ENCODE measurements at regions not wholly inside any gene's neighbourhood (a gene's known extent, or its start where the extent isn't known, plus 50 kb on each side); places are given as distances from the start of the nearest gene placed in this dataset.

- Histone ChIP-seq H3K36me3 (ENCODE audit: insufficient read depth in 1 of 2, low read depth in 1 of 2) (no peaks in the 10 kb centered on the region), H3K9me3 (no peaks in the 10 kb centered on the region), H3K27ac (no peak overlapping the region), H3K4me3 (no peak overlapping the region), H3K4me1 (peaks cover 1% of the 10 kb centered on the region), H3K27me3 (ENCODE audit: insufficient read depth in 3 of 3, low read length in 2 of 3) (peaks cover 0 to 16% (median 0%) of the 10 kb centered on the region in 3 donors)
- intact Hi-C loops (cut with DNase I), result loop anchor here in 1 of 2 donors (10.0 kb wide), 1 partner anchor 340 kb away; no protein-coding TSS in a partner anchor
- DNase-seq (no peak), ATAC-seq (peak; percentile 29 to 65 (median 49))
- WGBS, 3 donors, result 82 to 97% (median 90%) methylated on average over 3 of the region's 3 CpGs
- no peak for TF ChIP-seq CTCF (IDR thresholded peaks at IDR 0.05)
Measured at GRCh38 chr11:115664313-115664712, 160.1 kb upstream of the CADM1 start.

- DNase-seq, result peak in 1 of 2 donors; percentile 30
- ATAC-seq, result peak in 3 of 4 donors; percentile 68 to 81 (median 73)
- no peak overlapping the region for H3K27ac ChIP-seq
- intact Hi-C loops (cut with DNase I), result loop anchor here in 1 of 2 donors (10.0 kb wide), 1 partner anchor 339 kb away; no protein-coding TSS in a partner anchor
- H3K4me3 ChIP-seq, result no peak overlapping the region
- peaks cover 0 to 20% (median 0%) of the 10 kb centered on the region in 3 donors for H3K27me3 ChIP-seq (ENCODE audit: insufficient read depth in 3 of 3, low read length in 2 of 3)
- no peaks in the 10 kb centered on the region for H3K9me3 ChIP-seq
- no peak for TF ChIP-seq CTCF (IDR thresholded peaks at IDR 0.05)
- 35 to 62% (median 36%) methylated on average over 6 of the region's 6 CpGs for WGBS, 3 donors
- H3K4me1 ChIP-seq, result peaks cover 6% of the 10 kb centered on the region
- H3K36me3 ChIP-seq (ENCODE audit: insufficient read depth in 1 of 2, low read depth in 1 of 2), result no peaks in the 10 kb centered on the region
Measured at GRCh38 chr11:115663790-115664189, 159.6 kb upstream of the CADM1 start.

GRCh38 chr11:115660030-115660805 is 156.0 kb upstream of the CADM1 start:
- H3K36me3 ChIP-seq (ENCODE audit: insufficient read depth in 1 of 2, low read depth in 1 of 2), result no peaks in the 10 kb centered on the region
- no peaks in the 10 kb centered on the region for H3K9me3 ChIP-seq
- peaks cover 0 to 27% (median 0%) of the 10 kb centered on the region in 3 donors for H3K27me3 ChIP-seq (ENCODE audit: insufficient read depth in 3 of 3, low read length in 2 of 3)
- DNase-seq, result no peak
- H3K4me1 ChIP-seq, result peaks cover 7% of the 10 kb centered on the region
- peak overlapping the region; percentile 63 for H3K4me3 ChIP-seq
- intact Hi-C loops (cut with DNase I), result loop anchor here in 1 of 2 donors (10.0 kb wide), 1 partner anchor 335 kb away; no protein-coding TSS in a partner anchor
- no peak for TF ChIP-seq CTCF (IDR thresholded peaks at IDR 0.05)
- peak in 1 of 4 donors; percentile 40 for ATAC-seq
- 65 to 75% (median 67%) methylated on average over 28 to 30 of the region's 30 CpGs for whole genome bisulfite sequencing, 3 donors
- no peak overlapping the region for H3K27ac ChIP-seq

GRCh38 chr11:115659061-115659963 is 155.1 kb upstream of the CADM1 start:
- peak; percentile 59 to 68 (median 64) for ATAC-seq
- Histone ChIP-seq H3K4me1 (peaks cover 7% of the 10 kb centered on the region), H3K36me3 (ENCODE audit: insufficient read depth in 1 of 2, low read depth in 1 of 2) (no peaks in the 10 kb centered on the region), H3K9me3 (no peaks in the 10 kb centered on the region), H3K27ac (peak overlapping the region; percentile 53), H3K27me3 (ENCODE audit: insufficient read depth in 3 of 3, low read length in 2 of 3) (peaks cover 0 to 33% (median 0%) of the 10 kb centered on the region in 3 donors), H3K4me3 (peak overlapping the region; percentile 63)
- intact Hi-C loops (cut with DNase I), result no loop called here
- TF ChIP-seq CTCF (IDR thresholded peaks at IDR 0.05), result no peak
- DNase-seq, result peak in 1 of 2 donors; percentile 29
- WGBS, 3 donors, result 5 to 7% (median 6%) methylated on average over 49 to 60 of the region's 60 CpGs
